BE2C (cell line): ENCODE measurements at regions not wholly inside any gene's neighbourhood (a gene's known extent, or its start where the extent isn't known, plus 50 kb on each side); places are given as distances from the start of the nearest gene placed in this dataset.

Experiments
- DNase-seq: peaks from one replicate; pipeline ENCODE4 v3.0.0-alpha.2; 2020
- H3K27me3 ChIP-seq: fragments of 250-450 bp; sonication (Bioruptor Pico); 2 replicates; pipeline ENCODE4 v1.5.1; 2020; ENCODE audit warnings: mild to moderate bottlenecking
- H3K36me3 ChIP-seq: fragments of 250-450 bp; sonication (Bioruptor Pico); 2 replicates; pipeline ENCODE4 v1.5.1; 2020; ENCODE audit warnings: mild to moderate bottlenecking
- H3K4me1 ChIP-seq: fragments of 250-450 bp; sonication (Bioruptor Pico); 2 replicates; pipeline ENCODE4 v1.5.1; 2020
- H3K4me3 ChIP-seq: 2 replicates; pipeline ENCODE4 v1.5.1; 2011; ENCODE audit warnings: low read depth, low read length
- H3K9me3 ChIP-seq: fragments of 250-450 bp; sonication (Bioruptor Pico); 2 replicates; pipeline ENCODE4 v1.5.1; 2020
- CTCF ChIP-seq: IDR thresholded peaks from 2 replicates; pipeline ENCODE4 v1.5.1; 2012; ENCODE audit warnings: mild to moderate bottlenecking, low read depth, low read length

GRCh38 chr15:58312031-58312430, 119.8 kb upstream of the LIPC start:
- peaks cover 5% of the 10 kb centered on the region for H3K4me1 ChIP-seq
- no peaks in the 10 kb centered on the region for H3K27me3 ChIP-seq
- H3K9me3 ChIP-seq, result no peaks in the 10 kb centered on the region
- DNase-seq, result no peak
- no peaks in the 10 kb centered on the region for H3K36me3 ChIP-seq
- TF ChIP-seq CTCF, result no peak
- H3K4me3 ChIP-seq, result no peak overlapping the region

GRCh38 chr15:58313304-58313703, 118.5 kb upstream of the LIPC start:
- Histone ChIP-seq H3K4me1 (no peaks in the 10 kb centered on the region), H3K27me3 (no peaks in the 10 kb centered on the region), H3K9me3 (no peaks in the 10 kb centered on the region), H3K36me3 (no peaks in the 10 kb centered on the region), H3K4me3 (no peak overlapping the region)
- TF ChIP-seq CTCF, result no peak
- no peak for DNase-seq

GRCh38 chr15:58313810-58314592, 117.8 kb upstream of the LIPC start:
- no peaks in the 10 kb centered on the region for H3K36me3 ChIP-seq
- no peaks in the 10 kb centered on the region for H3K4me1 ChIP-seq
- no peaks in the 10 kb centered on the region for H3K9me3 ChIP-seq
- no peak for DNase-seq
- H3K4me3 ChIP-seq, result no peak overlapping the region
- no peak for TF ChIP-seq CTCF
- H3K27me3 ChIP-seq, result no peaks in the 10 kb centered on the region

- no peaks in the 10 kb centered on the region for H3K36me3 ChIP-seq
- DNase-seq, result no peak
- H3K4me3 ChIP-seq, result no peak overlapping the region
- TF ChIP-seq CTCF, result no peak
- no peaks in the 10 kb centered on the region for H3K9me3 ChIP-seq
- H3K27me3 ChIP-seq, result no peaks in the 10 kb centered on the region
- H3K4me1 ChIP-seq, result no peaks in the 10 kb centered on the region
Measured at GRCh38 chr15:58314593-58315216, 117.1 kb upstream of the LIPC start.

- H3K4me3 ChIP-seq, result no peak overlapping the region
Measured at GRCh38 chr15:58318517-58318916, 113.3 kb upstream of the LIPC start.

More at GRCh38 chr15:58318517-58318916, 113.3 kb upstream of the LIPC start:
- Histone ChIP-seq H3K27me3 (no peaks in the 10 kb centered on the region), H3K36me3 (no peaks in the 10 kb centered on the region), H3K9me3 (no peaks in the 10 kb centered on the region), H3K4me1 (no peaks in the 10 kb centered on the region)
- no peak for TF ChIP-seq CTCF
- no peak for DNase-seq
